Stimulated activated naive B cell treated with anti-CD40 and anti-IgM and Interleukin-4, amounts not matched to agents 10 μg/mL and 1 μg/mL and 100 μg/mL, for 72 hours (primary cell): ENCODE measurements at regions not wholly inside any gene's neighbourhood (a gene's known extent, or its start where the extent isn't known, plus 50 kb on each side); places are given as distances from the start of the nearest gene placed in this dataset.

Experiments
- ATAC-seq, 2 donors: fragments of 150-1000 bp; cut with Tn5 transposase; replicated peaks; 2 replicates each; pipeline ENCODE4 v1.10.0; 2021; ENCODE audit warnings: moderate library complexity in 1 of 2
- DNase-seq: peaks from one replicate; pipeline ENCODE4 v3.0.0; 2021
- H3K27ac Mint-ChIP-seq: one replicate; pipeline ENCODE4 v1.8.0; 2022; ENCODE audit warnings: mild to moderate bottlenecking, mixed read lengths
- H3K27me3 Mint-ChIP-seq, 2 donors: one replicate each; pipeline ENCODE4 v1.8.0; 2022; ENCODE audit warnings: mixed read lengths in 2 of 2
- H3K36me3 Mint-ChIP-seq, 2 donors: one replicate each; pipeline ENCODE4 v1.8.0; 2022; ENCODE audit warnings: mixed read lengths in 2 of 2, mild to moderate bottlenecking in 1 of 2
- H3K4me1 Mint-ChIP-seq, 2 donors: one replicate each; pipeline ENCODE4 v1.8.0; 2022; ENCODE audit warnings: mixed read lengths in 2 of 2, mild to moderate bottlenecking in 1 of 2
- H3K4me3 Mint-ChIP-seq, 2 donors: one replicate each; pipeline ENCODE4 v1.8.0; 2022; ENCODE audit warnings: mild to moderate bottlenecking in 2 of 2, mixed read lengths in 2 of 2, moderate library complexity in 1 of 2
- H3K9me3 Mint-ChIP-seq, 2 donors: one replicate each; pipeline ENCODE4 v1.8.0; 2022; ENCODE audit warnings: mixed read lengths in 2 of 2, mild to moderate bottlenecking in 1 of 2

- Mint-ChIP-seq H3K27ac (no peak overlapping the region), H3K36me3 (no peaks in the 10 kb centered on the region), H3K27me3 (peaks cover 9 to 17% of the 10 kb centered on the region in 2 donors), H3K4me1 (no peaks in the 10 kb centered on the region), H3K9me3 (no peaks in the 10 kb centered on the region), H3K4me3 (no peak overlapping the region)
- no peak for DNase-seq
- ATAC-seq: no peak
These were observed 149.0 kb upstream of the ANK2 start for GRCh38 chr4:112900416-112900815.

- ATAC-seq: no peak
- no peaks in the 10 kb centered on the region for H3K36me3 Mint-ChIP-seq
- no peaks in the 10 kb centered on the region for H3K9me3 Mint-ChIP-seq
These were observed 147.5 kb upstream of the ANK2 start for GRCh38 chr4:112901962-112902411.

GRCh38 chr4:112905728-112906127 is 143.7 kb upstream of the ANK2 start:
- H3K4me1 Mint-ChIP-seq: peaks cover 3 to 7% of the 10 kb centered on the region in 2 donors
- no peaks in the 10 kb centered on the region for H3K9me3 Mint-ChIP-seq
- DNase-seq: no peak
- H3K27ac Mint-ChIP-seq: no peak overlapping the region
- peaks cover 0 to 14% of the 10 kb centered on the region in 2 donors for H3K27me3 Mint-ChIP-seq
- H3K36me3 Mint-ChIP-seq: no peaks in the 10 kb centered on the region
- H3K4me3 Mint-ChIP-seq: no peak overlapping the region
- no peak for ATAC-seq

More at GRCh38 chr4:112901962-112902411, 147.5 kb upstream of the ANK2 start:
- H3K27ac Mint-ChIP-seq: no peak overlapping the region
- no peak for DNase-seq
- no peaks in the 10 kb centered on the region for H3K4me1 Mint-ChIP-seq
- no peak overlapping the region for H3K4me3 Mint-ChIP-seq
- peaks cover 7 to 22% of the 10 kb centered on the region in 2 donors for H3K27me3 Mint-ChIP-seq

- peaks cover 0 to 13% of the 10 kb centered on the region in 2 donors for H3K27me3 Mint-ChIP-seq
These were observed 140.9 kb upstream of the ANK2 start for GRCh38 chr4:112908511-112908910.

GRCh38 chr4:112910109-112910736 is 139.2 kb upstream of the ANK2 start:
- DNase-seq (no peak), ATAC-seq (peak in 1 of 2 donors; percentile 48)
- Mint-ChIP-seq H3K4me1 (peaks cover 3 to 7% of the 10 kb centered on the region in 2 donors), H3K36me3 (no peaks in the 10 kb centered on the region), H3K4me3 (peak overlapping the region; percentile 37), H3K27me3 (peaks cover 0 to 13% of the 10 kb centered on the region in 2 donors), H3K27ac (no peak overlapping the region), H3K9me3 (no peaks in the 10 kb centered on the region)

More at GRCh38 chr4:112908511-112908910, 140.9 kb upstream of the ANK2 start:
- Mint-ChIP-seq H3K36me3 (no peaks in the 10 kb centered on the region), H3K4me3 (no peak overlapping the region), H3K4me1 (peaks cover 3 to 7% of the 10 kb centered on the region in 2 donors), H3K27ac (no peak overlapping the region), H3K9me3 (no peaks in the 10 kb centered on the region)
- ATAC-seq (no peak), DNase-seq (no peak)

GRCh38 chr4:112916868-112917267 is 132.6 kb upstream of the ANK2 start:
- Mint-ChIP-seq H3K27me3 (no peaks in the 10 kb centered on the region), H3K36me3 (no peaks in the 10 kb centered on the region), H3K9me3 (no peaks in the 10 kb centered on the region), H3K27ac (no peak overlapping the region), H3K4me1 (no peaks in the 10 kb centered on the region), H3K4me3 (no peak overlapping the region)
- DNase-seq (no peak), ATAC-seq (no peak)

- H3K27ac Mint-ChIP-seq: no peak overlapping the region
- H3K9me3 Mint-ChIP-seq: no peaks in the 10 kb centered on the region
- no peaks in the 10 kb centered on the region for H3K27me3 Mint-ChIP-seq
- H3K36me3 Mint-ChIP-seq: no peaks in the 10 kb centered on the region
- H3K4me1 Mint-ChIP-seq: no peaks in the 10 kb centered on the region
- no peak overlapping the region for H3K4me3 Mint-ChIP-seq
- DNase-seq (no peak), ATAC-seq (no peak)
These were observed 125.9 kb upstream of the ANK2 start for GRCh38 chr4:112923516-112923915.

- Mint-ChIP-seq H3K9me3 (no peaks in the 10 kb centered on the region), H3K27me3 (peaks cover 5% of the 10 kb centered on the region in 2 donors)
These were observed 122.6 kb upstream of the ANK2 start for GRCh38 chr4:112926819-112927218.

GRCh38 chr4:112927544-112927943 is 121.9 kb upstream of the ANK2 start:
- Mint-ChIP-seq H3K27me3 (peaks cover 5% of the 10 kb centered on the region in 2 donors), H3K9me3 (no peaks in the 10 kb centered on the region), H3K36me3 (no peaks in the 10 kb centered on the region), H3K4me3 (no peak overlapping the region), H3K4me1 (no peaks in the 10 kb centered on the region), H3K27ac (no peak overlapping the region)
- ATAC-seq (no peak), DNase-seq (no peak)

More at GRCh38 chr4:112926819-112927218, 122.6 kb upstream of the ANK2 start:
- Mint-ChIP-seq H3K36me3 (no peaks in the 10 kb centered on the region), H3K4me3 (no peak overlapping the region), H3K27ac (no peak overlapping the region), H3K4me1 (no peaks in the 10 kb centered on the region)
- DNase-seq: no peak
- peak in 1 of 2 donors; percentile 48 for ATAC-seq

GRCh38 chr4:112931001-112931400 is 118.5 kb upstream of the ANK2 start:
- DNase-seq: no peak
- no peaks in the 10 kb centered on the region for H3K9me3 Mint-ChIP-seq
- no peaks in the 10 kb centered on the region for H3K4me1 Mint-ChIP-seq
- no peak for ATAC-seq
- H3K4me3 Mint-ChIP-seq: no peak overlapping the region
- no peak overlapping the region for H3K27ac Mint-ChIP-seq
- H3K36me3 Mint-ChIP-seq: no peaks in the 10 kb centered on the region
- peaks cover 5 to 11% of the 10 kb centered on the region in 2 donors for H3K27me3 Mint-ChIP-seq

GRCh38 chr4:112933790-112934189 is 115.7 kb upstream of the ANK2 start:
- no peak for DNase-seq
- Mint-ChIP-seq H3K4me1 (no peaks in the 10 kb centered on the region), H3K27ac (no peak overlapping the region)

GRCh38 chr4:112938461-112939058 is 110.9 kb upstream of the ANK2 start:
- no peaks in the 10 kb centered on the region for H3K4me1 Mint-ChIP-seq
- H3K9me3 Mint-ChIP-seq: no peaks in the 10 kb centered on the region
- DNase-seq: no peak
- no peak overlapping the region for H3K4me3 Mint-ChIP-seq
- H3K27me3 Mint-ChIP-seq: peaks cover 0 to 5% of the 10 kb centered on the region in 2 donors
- H3K27ac Mint-ChIP-seq: no peak overlapping the region
- ATAC-seq: peak in 1 of 2 donors; percentile 31
- H3K36me3 Mint-ChIP-seq: no peaks in the 10 kb centered on the region

More at GRCh38 chr4:112933790-112934189, 115.7 kb upstream of the ANK2 start:
- no peak for ATAC-seq
- Mint-ChIP-seq H3K36me3 (no peaks in the 10 kb centered on the region), H3K9me3 (no peaks in the 10 kb centered on the region), H3K4me3 (no peak overlapping the region), H3K27me3 (peaks cover 5 to 11% of the 10 kb centered on the region in 2 donors)

GRCh38 chr4:112939901-112940300 is 109.6 kb upstream of the ANK2 start:
- Mint-ChIP-seq H3K27ac (no peak overlapping the region), H3K36me3 (no peaks in the 10 kb centered on the region), H3K4me3 (no peak overlapping the region), H3K27me3 (peaks cover 0 to 6% of the 10 kb centered on the region in 2 donors), H3K9me3 (no peaks in the 10 kb centered on the region), H3K4me1 (no peaks in the 10 kb centered on the region)
- ATAC-seq (no peak), DNase-seq (no peak)

- peaks cover 0 to 6% of the 10 kb centered on the region in 2 donors for H3K27me3 Mint-ChIP-seq
- H3K36me3 Mint-ChIP-seq: no peaks in the 10 kb centered on the region
- H3K4me1 Mint-ChIP-seq: no peaks in the 10 kb centered on the region
- H3K4me3 Mint-ChIP-seq: no peak overlapping the region
- no peak overlapping the region for H3K27ac Mint-ChIP-seq
- ATAC-seq (no peak), DNase-seq (no peak)
- H3K9me3 Mint-ChIP-seq: no peaks in the 10 kb centered on the region
These were observed 109.1 kb upstream of the ANK2 start for GRCh38 chr4:112940336-112940735.

- no peak overlapping the region for H3K4me3 Mint-ChIP-seq
- no peaks in the 10 kb centered on the region for H3K36me3 Mint-ChIP-seq
- no peaks in the 10 kb centered on the region for H3K4me1 Mint-ChIP-seq
- DNase-seq: no peak
- H3K27ac Mint-ChIP-seq: no peak overlapping the region
- no peaks in the 10 kb centered on the region for H3K9me3 Mint-ChIP-seq
- peaks cover 3 to 14% of the 10 kb centered on the region in 2 donors for H3K27me3 Mint-ChIP-seq
- no peak for ATAC-seq
These were observed 107.4 kb upstream of the ANK2 start for GRCh38 chr4:112942077-112942476.
